IgD-negative memory B cell (primary cell): ENCODE measurements at regions not wholly inside any gene's neighbourhood (a gene's known extent, or its start where the extent isn't known, plus 50 kb on each side); places are given as distances from the start of the nearest gene placed in this dataset.
A peak's percentile ranks its signal among the peaks of the same experiment; 100 is the strongest.

ENCODE experiments used
- H3K27ac Mint-ChIP-seq, 3 donors: one replicate each; pipeline ENCODE4 v1.8.0; 2020 to 2022; ENCODE audit warnings: mild to moderate bottlenecking in 3 of 3, mixed read lengths in 3 of 3, moderate library complexity in 1 of 3
- H3K27me3 Mint-ChIP-seq: one replicate; pipeline ENCODE4 v1.8.0; 2021; ENCODE audit warnings: mixed read lengths
- H3K36me3 Mint-ChIP-seq: one replicate; pipeline ENCODE4 v1.8.0; 2020; ENCODE audit warnings: mild to moderate bottlenecking, mixed read lengths
- H3K4me1 Mint-ChIP-seq, 3 donors: one replicate each; pipeline ENCODE4 v1.8.0; 2020 to 2022; ENCODE audit warnings: mixed read lengths in 3 of 3, mild to moderate bottlenecking in 1 of 3
- H3K4me3 Mint-ChIP-seq, 4 donors: one replicate each; pipeline ENCODE4 v1.8.0; 2020 to 2022; ENCODE audit warnings: mild to moderate bottlenecking in 4 of 4, mixed read lengths in 4 of 4, moderate library complexity in 3 of 4
- H3K9me3 Mint-ChIP-seq, 3 donors: one replicate each; pipeline ENCODE4 v1.8.0; 2020 to 2021; ENCODE audit warnings: mixed read lengths in 3 of 3, mild to moderate bottlenecking in 1 of 3

DNA sequence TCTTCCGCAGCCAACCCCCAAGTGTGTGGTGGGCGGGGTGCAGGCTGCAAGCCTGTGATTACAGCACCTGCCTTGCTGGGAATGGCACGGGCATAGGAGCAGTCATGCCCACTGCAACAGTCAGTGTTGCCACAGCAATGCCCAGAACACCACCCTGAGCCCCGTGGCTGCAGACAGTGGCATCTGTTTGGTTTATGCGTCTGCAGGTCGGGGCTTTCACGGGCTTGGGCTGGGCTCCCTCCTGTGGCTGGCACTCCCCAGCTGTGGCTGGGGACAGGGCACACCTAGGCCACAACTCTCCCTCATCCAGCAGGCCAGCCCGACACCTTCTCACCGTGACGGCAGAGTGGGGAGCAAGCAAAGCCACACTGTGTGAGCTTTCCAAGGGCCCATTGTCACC lies 115.3 kb upstream of the C1QTNF9B start:
- Mint-ChIP-seq H3K4me3 (no peak overlapping the region), H3K4me1 (peaks cover 0 to 3% (median 0%) of the 10 kb centered on the region in 3 donors), H3K9me3 (no peaks in the 10 kb centered on the region), H3K36me3 (no peaks in the 10 kb centered on the region), H3K27ac (no peak overlapping the region), H3K27me3 (peaks cover 2% of the 10 kb centered on the region)

GRCh38 chr13:24013189-24013588 lies 115.9 kb upstream of the C1QTNF9B start:
- peaks cover 2% of the 10 kb centered on the region for H3K27me3 Mint-ChIP-seq
- no peaks in the 10 kb centered on the region for H3K9me3 Mint-ChIP-seq
- H3K27ac Mint-ChIP-seq, result no peak overlapping the region
- H3K36me3 Mint-ChIP-seq, result no peaks in the 10 kb centered on the region
- peaks cover 0 to 3% (median 0%) of the 10 kb centered on the region in 3 donors for H3K4me1 Mint-ChIP-seq
- H3K4me3 Mint-ChIP-seq, result no peak overlapping the region

DNA sequence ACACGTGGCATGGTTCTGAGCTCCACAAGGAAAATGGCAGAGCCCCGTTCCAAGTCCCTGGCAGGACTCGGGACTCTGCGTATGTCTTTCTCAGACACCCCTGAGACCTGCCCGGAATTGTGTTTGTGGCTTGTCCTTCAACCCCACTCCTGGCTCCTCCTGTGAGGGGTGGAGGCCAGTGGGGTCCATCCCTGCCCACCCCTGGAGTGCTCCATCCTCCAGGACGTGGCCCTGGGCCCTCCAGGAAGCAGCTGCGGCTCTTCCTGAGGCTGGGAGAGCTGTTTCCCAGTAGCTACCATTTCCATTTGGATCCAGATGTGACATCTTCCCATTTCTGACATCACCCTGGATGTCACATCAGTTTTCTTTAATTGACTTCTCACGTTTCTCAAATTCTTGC lies 118.7 kb upstream of the C1QTNF9B start:
- Mint-ChIP-seq H3K27ac (no peak overlapping the region), H3K9me3 (no peaks in the 10 kb centered on the region), H3K4me3 (no peak overlapping the region)

DNA sequence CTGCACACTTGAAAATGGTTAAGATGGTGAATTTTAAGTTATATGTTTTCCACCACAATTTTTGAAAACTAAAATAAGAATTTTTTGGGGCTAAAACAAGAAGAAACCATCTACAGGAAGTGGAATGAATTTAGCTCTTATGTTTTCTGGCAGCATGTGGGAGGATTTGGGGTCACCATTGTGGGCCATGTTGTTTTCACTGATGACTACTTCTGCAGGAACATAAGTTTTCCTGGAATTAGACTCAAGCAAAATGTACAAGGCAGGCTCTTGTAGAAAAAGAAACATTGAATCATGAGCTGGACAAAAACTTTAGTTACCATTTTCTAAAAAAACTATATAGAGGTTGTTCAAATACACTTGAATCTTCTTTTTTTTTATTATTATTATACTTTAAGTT lies 125.3 kb upstream of the C1QTNF9B start:
- Mint-ChIP-seq H3K27me3 (no peaks in the 10 kb centered on the region), H3K36me3 (no peaks in the 10 kb centered on the region), H3K4me3 (no peak overlapping the region), H3K27ac (no peak overlapping the region), H3K4me1 (no peaks in the 10 kb centered on the region), H3K9me3 (no peaks in the 10 kb centered on the region)

More for the DNA sequence above, 118.7 kb upstream of the C1QTNF9B start:
- H3K27me3 Mint-ChIP-seq, result no peaks in the 10 kb centered on the region
- H3K4me1 Mint-ChIP-seq, result peaks cover 0 to 3% (median 0%) of the 10 kb centered on the region in 3 donors
- no peaks in the 10 kb centered on the region for H3K36me3 Mint-ChIP-seq

DNA sequence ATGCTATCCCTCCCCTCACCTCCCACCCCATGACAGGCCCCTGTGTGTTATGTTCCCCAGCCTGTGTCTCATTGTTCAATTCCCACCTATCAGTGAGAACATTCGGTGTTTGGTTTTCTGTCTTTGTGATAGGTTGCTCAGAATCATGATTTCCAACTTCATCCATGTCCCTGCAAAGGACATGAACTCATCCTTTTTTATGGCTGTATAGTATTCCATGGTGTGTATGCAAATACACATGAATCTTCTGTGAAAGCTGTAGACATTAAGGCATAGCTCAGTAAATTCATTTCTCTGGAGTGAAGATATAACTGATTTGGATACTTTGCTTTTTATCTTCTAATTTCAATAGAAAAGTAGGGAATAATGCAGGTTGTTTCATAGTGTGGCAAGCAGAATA lies 125.8 kb upstream of the C1QTNF9B start:
- Mint-ChIP-seq H3K4me1 (no peaks in the 10 kb centered on the region), H3K36me3 (no peaks in the 10 kb centered on the region), H3K4me3 (no peak overlapping the region), H3K27me3 (no peaks in the 10 kb centered on the region), H3K9me3 (no peaks in the 10 kb centered on the region), H3K27ac (no peak overlapping the region)

DNA sequence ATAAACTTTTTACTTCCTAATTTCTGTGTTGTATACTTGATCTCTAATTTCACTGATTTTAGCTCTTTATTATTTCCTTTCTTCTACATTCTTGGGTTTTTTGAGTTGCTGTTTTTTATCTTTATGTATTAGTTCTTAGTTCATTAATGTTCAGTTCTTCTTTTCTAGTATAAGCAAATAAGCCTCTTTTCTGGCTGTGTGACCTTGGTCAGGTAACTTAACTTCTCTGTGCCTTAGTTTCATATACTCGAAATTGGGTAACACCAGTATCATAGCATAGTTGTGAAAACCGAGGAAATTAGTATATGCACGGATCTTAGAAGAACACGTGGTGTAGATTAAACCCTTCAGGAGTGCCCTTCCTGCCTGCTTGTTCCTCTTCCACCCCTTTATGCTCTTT lies 130.2 kb upstream of the C1QTNF9B start:
- Mint-ChIP-seq H3K27ac (no peak overlapping the region), H3K4me3 (no peak overlapping the region), H3K27me3 (peaks cover 3% of the 10 kb centered on the region), H3K9me3 (peaks cover 0 to 3% (median 2%) of the 10 kb centered on the region in 3 donors), H3K36me3 (peaks cover 2% of the 10 kb centered on the region), H3K4me1 (no peaks in the 10 kb centered on the region)

- no peak overlapping the region for H3K27ac Mint-ChIP-seq
- H3K27me3 Mint-ChIP-seq, result peaks cover 11% of the 10 kb centered on the region
- H3K36me3 Mint-ChIP-seq, result peaks cover 2% of the 10 kb centered on the region
- peaks cover 0 to 4% (median 3%) of the 10 kb centered on the region in 3 donors for H3K9me3 Mint-ChIP-seq
- no peak overlapping the region for H3K4me3 Mint-ChIP-seq
- H3K4me1 Mint-ChIP-seq, result no peaks in the 10 kb centered on the region
These were observed 128.3 kb upstream of the SPATA13 start for GRCh38 chr13:24032252-24032651.

DNA sequence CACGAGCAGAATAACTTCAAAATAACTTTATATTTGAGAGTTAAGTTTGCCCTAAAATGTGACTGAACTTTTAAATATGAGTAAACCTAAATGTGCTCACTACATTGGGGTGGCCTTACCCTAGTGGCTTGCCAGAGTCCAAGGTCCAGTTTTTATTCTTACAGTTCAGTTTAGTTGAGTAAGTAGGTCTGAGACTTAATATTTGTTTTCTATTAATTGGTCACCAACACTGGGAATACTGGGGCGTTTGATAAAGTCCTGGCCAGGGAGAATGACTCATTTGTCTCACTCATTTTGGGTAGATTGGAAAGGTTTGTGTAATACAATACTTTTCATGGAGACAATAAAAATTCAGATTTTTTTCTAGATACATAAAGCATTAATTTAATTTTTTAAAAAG lies 127.8 kb upstream of the SPATA13 start:
- H3K36me3 Mint-ChIP-seq, result peaks cover 2% of the 10 kb centered on the region
- H3K4me3 Mint-ChIP-seq, result no peak overlapping the region
- H3K9me3 Mint-ChIP-seq, result peaks cover 0 to 4% (median 3%) of the 10 kb centered on the region in 3 donors
- no peaks in the 10 kb centered on the region for H3K4me1 Mint-ChIP-seq
- H3K27me3 Mint-ChIP-seq, result peaks cover 12% of the 10 kb centered on the region
- H3K27ac Mint-ChIP-seq, result no peak overlapping the region

- H3K27ac Mint-ChIP-seq, result no peak overlapping the region
- H3K36me3 Mint-ChIP-seq, result peaks cover 2% of the 10 kb centered on the region
- peaks cover 0 to 4% (median 3%) of the 10 kb centered on the region in 3 donors for H3K9me3 Mint-ChIP-seq
- peaks cover 16% of the 10 kb centered on the region for H3K27me3 Mint-ChIP-seq
- no peak overlapping the region for H3K4me3 Mint-ChIP-seq
- no peaks in the 10 kb centered on the region for H3K4me1 Mint-ChIP-seq
These were observed 126.8 kb upstream of the SPATA13 start for GRCh38 chr13:24033527-24034302.

DNA sequence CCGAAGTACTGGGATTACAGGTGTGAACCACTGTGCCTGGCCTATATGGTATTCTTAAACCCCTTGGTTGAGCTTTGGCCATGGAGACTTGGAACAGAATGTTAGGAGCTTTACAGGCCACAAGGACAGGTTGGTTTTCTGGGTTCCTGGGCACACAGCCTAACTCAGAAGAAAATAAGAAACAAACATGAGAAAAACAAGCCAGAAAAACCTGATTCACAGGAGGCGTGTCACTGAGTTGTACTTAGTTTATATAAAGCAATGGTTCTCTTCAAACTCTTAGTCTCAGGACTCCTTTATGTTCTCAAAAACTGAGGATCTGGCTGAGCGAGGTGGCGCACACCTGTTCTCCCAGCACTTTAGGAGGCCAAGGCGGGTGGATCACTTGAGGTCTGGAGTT lies 125.1 kb upstream of the SPATA13 start:
- Mint-ChIP-seq H3K4me1 (no peaks in the 10 kb centered on the region), H3K4me3 (no peak overlapping the region), H3K36me3 (no peaks in the 10 kb centered on the region), H3K9me3 (peaks cover 0 to 2% (median 0%) of the 10 kb centered on the region in 3 donors), H3K27ac (no peak overlapping the region), H3K27me3 (peaks cover 19% of the 10 kb centered on the region)

DNA sequence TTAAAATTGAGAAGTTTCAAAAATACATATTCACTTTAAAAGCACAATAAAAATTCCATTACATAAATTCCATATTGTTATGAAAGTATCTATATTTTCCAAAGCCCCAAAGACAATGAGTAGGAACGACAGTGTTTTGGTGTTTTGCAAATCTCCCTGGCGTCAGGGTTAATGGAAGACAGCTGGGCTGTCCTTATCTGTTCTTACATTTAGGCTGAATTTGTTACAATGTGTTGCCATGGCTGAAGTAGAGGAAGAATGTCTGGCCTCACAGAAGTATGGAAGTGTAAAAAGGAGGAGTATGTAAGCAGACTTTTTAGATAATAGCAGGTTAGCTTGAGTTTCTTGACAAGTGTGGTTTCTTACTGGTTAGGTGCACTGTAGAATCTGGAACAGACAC lies 124.4 kb upstream of the SPATA13 start:
- Mint-ChIP-seq H3K36me3 (no peaks in the 10 kb centered on the region), H3K27ac (no peak overlapping the region), H3K4me3 (no peak overlapping the region), H3K27me3 (peaks cover 19% of the 10 kb centered on the region), H3K9me3 (peaks cover 0 to 2% (median 0%) of the 10 kb centered on the region in 3 donors), H3K4me1 (no peaks in the 10 kb centered on the region)

- no peaks in the 10 kb centered on the region for H3K36me3 Mint-ChIP-seq
- peaks cover 0 to 2% (median 0%) of the 10 kb centered on the region in 3 donors for H3K9me3 Mint-ChIP-seq
- H3K27ac Mint-ChIP-seq, result no peak overlapping the region
- H3K4me3 Mint-ChIP-seq, result no peak overlapping the region
- H3K4me1 Mint-ChIP-seq, result no peaks in the 10 kb centered on the region
- H3K27me3 Mint-ChIP-seq, result peaks cover 17% of the 10 kb centered on the region
These were observed 122.1 kb upstream of the SPATA13 start for GRCh38 chr13:24038405-24038804.

GRCh38 chr13:24038841-24039330 lies 121.6 kb upstream of the SPATA13 start:
- Mint-ChIP-seq H3K4me1 (no peaks in the 10 kb centered on the region), H3K27ac (no peak overlapping the region), H3K36me3 (no peaks in the 10 kb centered on the region), H3K27me3 (peaks cover 15% of the 10 kb centered on the region), H3K9me3 (peaks cover 0 to 2% (median 0%) of the 10 kb centered on the region in 3 donors), H3K4me3 (no peak overlapping the region)

GRCh38 chr13:24039621-24040475 lies 120.7 kb upstream of the SPATA13 start:
- no peaks in the 10 kb centered on the region for H3K4me1 Mint-ChIP-seq
- peaks cover 14% of the 10 kb centered on the region for H3K27me3 Mint-ChIP-seq
- peaks cover 0 to 2% (median 0%) of the 10 kb centered on the region in 3 donors for H3K9me3 Mint-ChIP-seq
- H3K4me3 Mint-ChIP-seq, result no peak overlapping the region
- peak overlapping the region in 1 of 3 donors; percentile 49 for H3K27ac Mint-ChIP-seq
- H3K36me3 Mint-ChIP-seq, result no peaks in the 10 kb centered on the region

- peaks cover 14% of the 10 kb centered on the region for H3K27me3 Mint-ChIP-seq
- no peak overlapping the region for H3K4me3 Mint-ChIP-seq
- no peak overlapping the region for H3K27ac Mint-ChIP-seq
- H3K9me3 Mint-ChIP-seq, result peaks cover 0 to 2% (median 0%) of the 10 kb centered on the region in 3 donors
- no peaks in the 10 kb centered on the region for H3K4me1 Mint-ChIP-seq
- no peaks in the 10 kb centered on the region for H3K36me3 Mint-ChIP-seq
These were observed 119.7 kb upstream of the SPATA13 start for GRCh38 chr13:24040835-24041234.
